Psoas muscle (tissue), 7 donors: ENCODE measurements at regions not wholly inside any gene's neighbourhood (a gene's known extent, or its start where the extent isn't known, plus 50 kb on each side); places are given as distances from the start of the nearest gene placed in this dataset.

Experiments used
- ATAC-seq, 4 donors: fragments of 200-7000 bp; cut with Tn5 transposase; one replicate each; pipeline ENCODE4 v1.9.1; 2020; ENCODE audit warnings: moderate library complexity in 3 of 4, mild to moderate bottlenecking in 2 of 4
- DNase-seq, 2 donors: peaks; one replicate each; pipeline ENCODE4 v3.0.0-alpha.2; 2020
- H3K27ac ChIP-seq: fragments of 200-600 bp; one replicate; pipeline ENCODE4 v1.8.0; 2022
- H3K27me3 ChIP-seq, 3 donors: fragments of 200-600 bp in 1 of 3; one replicate each; pipeline versions ENCODE4 v1.6.1 to v1.8.0; 2013 to 2022; ENCODE audit warnings: low read length in 2 of 3, mild to moderate bottlenecking in 2 of 3, moderate library complexity in 1 of 3; ENCODE audit not compliant: insufficient read depth in 3 of 3
- H3K36me3 ChIP-seq, 2 donors: fragments of 200-600 bp in 1 of 2; one replicate each; pipeline versions ENCODE4 v1.6.1 to v1.8.0; 2013 to 2022; ENCODE audit warnings: low read depth in 1 of 2, mild to moderate bottlenecking in 1 of 2, moderate library complexity in 1 of 2; ENCODE audit not compliant: insufficient read depth in 1 of 2
- H3K4me1 ChIP-seq: fragments of 200-600 bp; one replicate; pipeline ENCODE4 v1.8.0; 2022
- H3K4me3 ChIP-seq: fragments of 200-600 bp; one replicate; pipeline ENCODE4 v1.8.0; 2022; ENCODE audit warnings: mild to moderate bottlenecking
- H3K9me3 ChIP-seq: fragments of 200-600 bp; one replicate; pipeline ENCODE4 v1.8.0; 2022
- CTCF ChIP-seq: fragments of 200-600 bp; IDR thresholded peaks from one replicate; pipeline ENCODE4 v1.8.0; 2022; ENCODE audit warnings: antibody characterized with exemption
- WGBS, 3 donors: extraction: QIAGEN DNeasy Blood & Tissue Kit; methylation state at CpG; one replicate each; pipeline versions ENCODE4 v1.1.6 to v1.1.7; 2013; 5-methylcytosine and 5-hydroxymethylcytosine counted together
- intact Hi-C, 2 donors: fragments of 100-400 bp; cut with DNase I; formaldehyde crosslinking; loops; one replicate each; pipeline versions ENCODE4 v1.11.0 to v1.14.2; 2022
- donor health status: healthy with polysubstance abuse.
- donor health status: DM: no; HTN: no; CAD: no; lungs with moderate emphysema.
- donor health status: Bipolar disorder and iron deficiency.
- donor health status: healthy.
- donor health status: DM: yes; HTN: yes; CAD: no.
- donor health status: DM: no; HTN: no; CAD: no.
- donor health status: DM: yes; HTN: yes; CAD: no.

GRCh38 chr16:79294568-79294967 lies 306.0 kb downstream of the MAF start:
- no peak for TF ChIP-seq CTCF
- DNase-seq (no peak), ATAC-seq (no peak)
- intact Hi-C loops, result no loop called here
- Histone ChIP-seq H3K4me3 (no peak overlapping the region), H3K27me3 (no peaks in the 10 kb centered on the region), H3K4me1 (no peaks in the 10 kb centered on the region), H3K9me3 (no peaks in the 10 kb centered on the region), H3K27ac (no peak overlapping the region), H3K36me3 (no peaks in the 10 kb centered on the region)
- WGBS, 3 donors, result 60 to 69% (median 66%) methylated on average over 2 of the region's 2 CpGs

GRCh38 chr16:79293836-79294460 lies 306.6 kb downstream of the MAF start:
- 88 to 93% (median 90%) methylated on average over 4 of the region's 4 CpGs for WGBS, 3 donors

GRCh38 chr16:79288066-79288465 lies 312.5 kb downstream of the MAF start:
- H3K36me3 ChIP-seq, result no peaks in the 10 kb centered on the region
- DNase-seq (no peak), ATAC-seq (no peak)
- no peaks in the 10 kb centered on the region for H3K27me3 ChIP-seq
- peaks cover 27% of the 10 kb centered on the region for H3K4me1 ChIP-seq
- H3K4me3 ChIP-seq, result no peak overlapping the region
- intact Hi-C loops, result no loop called here
- no peak overlapping the region for H3K27ac ChIP-seq
- TF ChIP-seq CTCF, result no peak
- H3K9me3 ChIP-seq, result no peaks in the 10 kb centered on the region
- WGBS, 3 donors, result 89 to 96% (median 90%) methylated on average over 4 of the region's 4 CpGs

More at GRCh38 chr16:79293836-79294460, 306.6 kb downstream of the MAF start:
- Histone ChIP-seq H3K27me3 (no peaks in the 10 kb centered on the region), H3K36me3 (no peaks in the 10 kb centered on the region), H3K27ac (no peak overlapping the region), H3K9me3 (no peaks in the 10 kb centered on the region), H3K4me1 (no peaks in the 10 kb centered on the region), H3K4me3 (no peak overlapping the region)
- intact Hi-C loops, result no loop called here
- ATAC-seq (no peak), DNase-seq (no peak)
- no peak for TF ChIP-seq CTCF

GRCh38 chr16:79287424-79287917 lies 313.1 kb downstream of the MAF start:
- DNase-seq (no peak), ATAC-seq (no peak)
- no peak for TF ChIP-seq CTCF
- intact Hi-C loops, result no loop called here
- no peaks in the 10 kb centered on the region for H3K27me3 ChIP-seq
- WGBS, 3 donors, result 12 to 17% (median 16%) methylated on average over 5 of the region's 5 CpGs
- H3K27ac ChIP-seq, result peak overlapping the region; percentile 59
- H3K4me1 ChIP-seq, result peaks cover 27% of the 10 kb centered on the region
- peak overlapping the region; percentile 45 for H3K4me3 ChIP-seq
- no peaks in the 10 kb centered on the region for H3K36me3 ChIP-seq
- no peaks in the 10 kb centered on the region for H3K9me3 ChIP-seq
